ENCODE measurements at regions not wholly inside any gene's neighbourhood (a gene's known extent, or its start where the extent isn't known, plus 50 kb on each side); places are given as distances from the start of the nearest gene placed in this dataset.

DNA sequence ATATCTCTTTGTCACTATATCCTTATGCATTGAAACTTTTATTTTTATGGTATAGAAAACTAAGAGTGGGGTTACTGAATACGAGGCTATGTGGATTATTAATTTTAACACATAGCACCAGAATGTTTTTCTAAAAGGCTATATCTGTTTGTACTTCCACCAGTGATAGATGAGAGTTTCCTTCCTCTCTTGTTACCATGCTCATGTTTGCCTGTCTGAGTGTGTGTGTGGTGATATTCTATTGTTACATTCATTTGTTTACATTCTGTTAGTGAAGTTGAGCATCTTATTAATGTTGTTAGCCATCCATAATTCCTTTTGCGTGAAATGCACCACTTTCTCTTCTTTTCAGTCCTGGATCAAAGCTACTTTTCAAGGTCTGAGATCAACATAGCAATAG lies 54.1 kb upstream of the ALDH1A1 start:
- Histone ChIP-seq H3K4me1 (ENCODE audit: insufficient read depth, low read length) (no peaks in the 10 kb centered on the region), H3K27me3 (ENCODE audit: control insufficient read depth in 1 of 2, insufficient read depth in 2 of 2, low read length in 2 of 2) (peaks cover 0 to 22% of the 10 kb centered on the region in 2 experiments), H3K4me3 (ENCODE audit: low read length) (no peak overlapping the region), H3K27ac (ENCODE audit: low read depth in 1 of 2, low read length in 2 of 2) (no peak overlapping the region), H3K36me3 (ENCODE audit: insufficient read depth, low read length) (no peaks in the 10 kb centered on the region), H3K9me3 (ENCODE audit: control insufficient read depth in 1 of 2, insufficient read depth in 1 of 2, low read length in 2 of 2) (no peaks in the 10 kb centered on the region)
- H3K27ac Mint-ChIP-seq: no peak overlapping the region
- no peak for DNase-seq
- H3K36me3 Mint-ChIP-seq (ENCODE audit: low read depth): no peaks in the 10 kb centered on the region
- intact Hi-C loops (cut with DNase I, micrococcal nuclease): no loop called here
- POLR2A ChIA-PET: no interaction called here
- no peaks in the 10 kb centered on the region for H3K9me3 Mint-ChIP-seq
- H3K27me3 Mint-ChIP-seq: peaks cover 64% of the 10 kb centered on the region
- no peaks in the 10 kb centered on the region for H3K4me1 Mint-ChIP-seq (ENCODE audit: low read depth)
- H3K4me3 Mint-ChIP-seq: no peak overlapping the region
- CTCF ChIA-PET: no interaction called here
- ATAC-seq (ENCODE audit: poor library complexity): no peak
- TF ChIP-seq, protein P1, sequence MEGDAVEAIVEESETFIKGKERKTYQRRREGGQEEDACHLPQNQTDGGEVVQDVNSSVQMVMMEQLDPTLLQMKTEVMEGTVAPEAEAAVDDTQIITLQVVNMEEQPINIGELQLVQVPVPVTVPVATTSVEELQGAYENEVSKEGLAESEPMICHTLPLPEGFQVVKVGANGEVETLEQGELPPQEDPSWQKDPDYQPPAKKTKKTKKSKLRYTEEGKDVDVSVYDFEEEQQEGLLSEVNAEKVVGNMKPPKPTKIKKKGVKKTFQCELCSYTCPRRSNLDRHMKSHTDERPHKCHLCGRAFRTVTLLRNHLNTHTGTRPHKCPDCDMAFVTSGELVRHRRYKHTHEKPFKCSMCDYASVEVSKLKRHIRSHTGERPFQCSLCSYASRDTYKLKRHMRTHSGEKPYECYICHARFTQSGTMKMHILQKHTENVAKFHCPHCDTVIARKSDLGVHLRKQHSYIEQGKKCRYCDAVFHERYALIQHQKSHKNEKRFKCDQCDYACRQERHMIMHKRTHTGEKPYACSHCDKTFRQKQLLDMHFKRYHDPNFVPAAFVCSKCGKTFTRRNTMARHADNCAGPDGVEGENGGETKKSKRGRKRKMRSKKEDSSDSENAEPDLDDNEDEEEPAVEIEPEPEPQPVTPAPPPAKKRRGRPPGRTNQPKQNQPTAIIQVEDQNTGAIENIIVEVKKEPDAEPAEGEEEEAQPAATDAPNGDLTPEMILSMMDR (IDR thresholded peaks at IDR 0.05): no peak
